ENCODE measurements at regions not wholly inside any gene's neighbourhood (a gene's known extent, or its start where the extent isn't known, plus 50 kb on each side); places are given as distances from the start of the nearest gene placed in this dataset.
"Not testable (repeated sequence)": the region's sequence is repeated elsewhere in the genome, so short reads cannot be mapped to it uniquely, and the experiment has no call there.

DNA sequence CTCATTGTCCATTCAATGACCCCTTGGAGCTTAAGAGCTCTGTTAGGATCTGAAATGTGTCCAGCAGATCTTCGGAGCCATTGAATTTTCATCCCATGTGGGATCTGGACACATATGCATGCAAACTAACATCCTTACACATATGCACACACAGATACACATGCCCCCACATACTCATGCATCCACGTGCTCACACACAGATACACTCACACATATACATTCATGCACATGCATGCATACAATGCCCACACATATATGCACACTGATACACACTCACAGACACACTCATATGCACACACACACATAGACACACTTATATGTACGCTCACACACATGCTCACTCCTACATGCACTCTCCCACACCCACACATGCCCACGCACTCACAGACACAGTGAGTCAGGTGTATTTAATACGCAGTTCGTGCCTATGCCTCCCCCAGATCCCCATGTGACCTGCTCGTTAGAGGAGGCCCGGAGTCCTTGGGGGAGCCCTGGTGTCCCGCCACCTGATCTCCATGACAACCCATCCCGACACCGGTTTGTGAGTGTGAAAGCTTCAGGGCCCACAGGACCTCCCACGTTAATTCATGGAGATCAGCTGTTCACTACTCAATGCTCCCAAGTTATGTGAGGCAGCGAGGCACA, 121.9 kb upstream of the SULF2 start:
- no peak for TF ChIP-seq SPI1 (IDR thresholded peaks at IDR 0.05; ENCODE audit: borderline replicate concordance, low read depth)
- H3K27me3 ChIP-seq (ENCODE audit: insufficient read depth, poor library complexity, severe bottlenecking): no peaks in the 10 kb centered on the region
- H3K4me3 ChIP-seq (replicated peaks; ENCODE audit: insufficient read depth, low read length): no peak overlapping the region
- H3K27ac ChIP-seq (replicated peaks): no peak overlapping the region
- DNase-seq (ENCODE audit: low read depth in 1 of 2, low spot score in 1 of 2): no peak

GRCh38 chr20:47906348-47906660, 121.0 kb upstream of the SULF2 start:
- no peak overlapping the region for H3K27ac ChIP-seq (replicated peaks)
- TF ChIP-seq POLR2AphosphoS5 (IDR thresholded peaks at IDR 0.05; ENCODE audit: low read depth) (no peak), GABPA (IDR thresholded peaks at IDR 0.05; ENCODE audit: low read depth) (no peak), SPI1 (IDR thresholded peaks at IDR 0.05; ENCODE audit: borderline replicate concordance, low read depth) (no peak)
- H3K27me3 ChIP-seq (ENCODE audit: insufficient read depth, poor library complexity, severe bottlenecking): no peaks in the 10 kb centered on the region
- DNase-seq (ENCODE audit: low read depth in 1 of 2, low spot score in 1 of 2): no peak
- H3K4me3 ChIP-seq (replicated peaks; ENCODE audit: insufficient read depth, low read length): no peak overlapping the region

GRCh38 chr20:47905628-47906347, 120.5 kb upstream of the SULF2 start:
- Histone ChIP-seq H3K27me3 (ENCODE audit: insufficient read depth, poor library complexity, severe bottlenecking) (no peaks in the 10 kb centered on the region), H3K27ac (replicated peaks) (no peak overlapping the region), H3K4me3 (replicated peaks; ENCODE audit: insufficient read depth, low read length) (no peak overlapping the region)
- DNase-seq (ENCODE audit: low read depth in 1 of 2, low spot score in 1 of 2): no peak
- TF ChIP-seq, protein P1, sequence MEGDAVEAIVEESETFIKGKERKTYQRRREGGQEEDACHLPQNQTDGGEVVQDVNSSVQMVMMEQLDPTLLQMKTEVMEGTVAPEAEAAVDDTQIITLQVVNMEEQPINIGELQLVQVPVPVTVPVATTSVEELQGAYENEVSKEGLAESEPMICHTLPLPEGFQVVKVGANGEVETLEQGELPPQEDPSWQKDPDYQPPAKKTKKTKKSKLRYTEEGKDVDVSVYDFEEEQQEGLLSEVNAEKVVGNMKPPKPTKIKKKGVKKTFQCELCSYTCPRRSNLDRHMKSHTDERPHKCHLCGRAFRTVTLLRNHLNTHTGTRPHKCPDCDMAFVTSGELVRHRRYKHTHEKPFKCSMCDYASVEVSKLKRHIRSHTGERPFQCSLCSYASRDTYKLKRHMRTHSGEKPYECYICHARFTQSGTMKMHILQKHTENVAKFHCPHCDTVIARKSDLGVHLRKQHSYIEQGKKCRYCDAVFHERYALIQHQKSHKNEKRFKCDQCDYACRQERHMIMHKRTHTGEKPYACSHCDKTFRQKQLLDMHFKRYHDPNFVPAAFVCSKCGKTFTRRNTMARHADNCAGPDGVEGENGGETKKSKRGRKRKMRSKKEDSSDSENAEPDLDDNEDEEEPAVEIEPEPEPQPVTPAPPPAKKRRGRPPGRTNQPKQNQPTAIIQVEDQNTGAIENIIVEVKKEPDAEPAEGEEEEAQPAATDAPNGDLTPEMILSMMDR (IDR thresholded peaks at IDR 0.05; ENCODE audit: insufficient read depth, low read length): no peak
- TF ChIP-seq SPI1 (IDR thresholded peaks at IDR 0.05; ENCODE audit: borderline replicate concordance, low read depth): no peak
- no peak for TF ChIP-seq GABPA (IDR thresholded peaks at IDR 0.05; ENCODE audit: low read depth)
- TF ChIP-seq REST (IDR thresholded peaks at IDR 0.05; ENCODE audit: insufficient replicate concordance, low read depth): no peak
- no peak for TF ChIP-seq POLR2AphosphoS5 (IDR thresholded peaks at IDR 0.05; ENCODE audit: low read depth)

GRCh38 chr20:47903009-47903408, 117.7 kb upstream of the SULF2 start:
- H3K27me3 ChIP-seq (ENCODE audit: insufficient read depth, poor library complexity, severe bottlenecking); DNase-seq (ENCODE audit: low read depth in 1 of 2, low spot score in 1 of 2); H3K27ac ChIP-seq (replicated peaks); H3K4me3 ChIP-seq (replicated peaks; ENCODE audit: insufficient read depth, low read length): not testable (repeated sequence)

DNA sequence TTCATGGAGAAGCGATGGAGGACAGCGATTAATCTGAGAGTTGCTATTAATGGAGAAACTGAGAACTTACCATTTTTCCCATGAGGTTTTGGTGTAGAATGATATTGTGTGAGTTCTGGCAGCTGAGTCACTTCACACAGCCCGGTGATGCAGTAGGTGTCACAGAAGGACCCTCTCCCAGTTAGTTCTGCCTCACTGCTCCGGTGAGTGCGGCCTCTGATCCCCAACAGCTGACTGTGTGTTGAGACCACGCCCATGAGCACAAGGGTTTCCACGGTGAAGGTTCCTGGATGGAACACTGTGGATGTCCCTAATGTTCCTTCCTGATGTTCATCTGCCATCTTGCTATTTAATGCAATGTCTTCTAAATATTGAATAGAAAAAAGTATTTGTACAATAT, 114.0 kb upstream of the SULF2 start:
- H3K27ac ChIP-seq (replicated peaks); H3K4me3 ChIP-seq (replicated peaks; ENCODE audit: insufficient read depth, low read length); H3K27me3 ChIP-seq (ENCODE audit: insufficient read depth, poor library complexity, severe bottlenecking): not testable (repeated sequence)

GRCh38 chr20:47897461-47897860, 112.2 kb upstream of the SULF2 start:
- Histone ChIP-seq H3K4me3 (replicated peaks; ENCODE audit: insufficient read depth, low read length) (no peak overlapping the region), H3K27ac (replicated peaks) (no peak overlapping the region), H3K27me3 (ENCODE audit: insufficient read depth, poor library complexity, severe bottlenecking) (no peaks in the 10 kb centered on the region)
- TF ChIP-seq POLR2AphosphoS5 (IDR thresholded peaks at IDR 0.05; ENCODE audit: low read depth) (no peak), GABPA (IDR thresholded peaks at IDR 0.05; ENCODE audit: low read depth) (no peak), REST (IDR thresholded peaks at IDR 0.05; ENCODE audit: insufficient replicate concordance, low read depth) (no peak), SPI1 (IDR thresholded peaks at IDR 0.05; ENCODE audit: borderline replicate concordance, low read depth) (no peak)
- TF ChIP-seq, protein P1 (IDR thresholded peaks at IDR 0.05; ENCODE audit: insufficient read depth, low read length): no peak
- no peak for DNase-seq (ENCODE audit: low read depth in 1 of 2, low spot score in 1 of 2)

More for the DNA sequence above, 114.0 kb upstream of the SULF2 start:
- not testable (repeated sequence) for DNase-seq (ENCODE audit: low read depth in 1 of 2, low spot score in 1 of 2)

DNA sequence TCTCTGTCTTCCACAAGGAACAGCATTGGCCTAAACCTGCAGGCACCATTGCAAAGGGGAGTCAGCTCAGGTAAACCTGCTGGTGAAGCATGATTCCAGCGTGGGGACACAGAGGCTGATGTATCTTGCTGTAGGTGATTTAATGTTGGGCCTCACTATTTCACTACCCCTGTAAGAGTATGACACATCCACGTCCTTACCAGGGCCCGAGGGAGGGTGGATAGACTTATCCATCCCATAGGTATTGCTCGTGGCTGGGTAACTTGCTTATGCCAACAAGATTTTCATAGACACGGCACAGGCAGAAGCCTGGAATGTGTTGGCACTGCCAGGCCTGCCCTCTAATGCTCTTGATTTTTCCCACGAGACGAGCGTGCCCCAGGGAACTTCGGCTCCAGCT, 107.4 kb upstream of the SULF2 start:
- not testable (repeated sequence) for H3K4me3 ChIP-seq (replicated peaks; ENCODE audit: insufficient read depth, low read length); H3K27ac ChIP-seq (replicated peaks); H3K27me3 ChIP-seq (ENCODE audit: insufficient read depth, poor library complexity, severe bottlenecking); DNase-seq (ENCODE audit: low read depth in 1 of 2, low spot score in 1 of 2)

GRCh38 chr20:47890708-47891107, 105.4 kb upstream of the SULF2 start:
- not testable (repeated sequence) for DNase-seq (ENCODE audit: low read depth in 1 of 2, low spot score in 1 of 2); H3K27me3 ChIP-seq (ENCODE audit: insufficient read depth, poor library complexity, severe bottlenecking); H3K4me3 ChIP-seq (replicated peaks; ENCODE audit: insufficient read depth, low read length); H3K27ac ChIP-seq (replicated peaks)
